ENCODE measurements at regions not wholly inside any gene's neighbourhood (a gene's known extent, or its start where the extent isn't known, plus 50 kb on each side); places are given as distances from the start of the nearest gene placed in this dataset.
A peak's percentile ranks its signal among the peaks of the same experiment; 100 is the strongest.

- Mint-ChIP-seq H3K27me3 (peaks cover 3 to 53% (median 47%) of the 10 kb centered on the region in 5 donors), H3K9me3 (peaks cover 6 to 40% (median 18%) of the 10 kb centered on the region in 11 donors), H3K4me3 (no peak overlapping the region), H3K27ac (no peak overlapping the region), H3K4me1 (peaks cover 0 to 3% (median 0%) of the 10 kb centered on the region in 7 donors), H3K36me3 (peaks cover 0 to 9% (median 0%) of the 10 kb centered on the region in 5 donors)
- no peaks in the 10 kb centered on the region for H3K9me3 ChIP-seq (ENCODE audit: control insufficient read depth in 2 of 3, low read length in 3 of 3)
- ATAC-seq, result no peak
- H3K4me1 ChIP-seq (ENCODE audit: control insufficient read depth in 2 of 2, insufficient read depth in 2 of 2, low read length in 2 of 2), result no peaks in the 10 kb centered on the region
- H3K4me3 ChIP-seq (ENCODE audit: low read length), result no peak overlapping the region
- ChIA-PET POLR2A (no interaction called here), CTCF (no interaction called here)
- H3K27ac ChIP-seq (ENCODE audit: low read depth, low read length), result no peak overlapping the region
- H3K36me3 ChIP-seq (ENCODE audit: control insufficient read depth in 2 of 3, insufficient read depth in 3 of 3, low read length in 3 of 3), result no peaks in the 10 kb centered on the region
- no peaks in the 10 kb centered on the region for H3K27me3 ChIP-seq (ENCODE audit: control insufficient read depth in 2 of 2, insufficient read depth in 2 of 2, low read length in 2 of 2)
- intact Hi-C loops (cut with micrococcal nuclease), result no loop called here
- no peak for DNase-seq
Observed at GRCh38 chr19:33898062-33898677, 101.5 kb downstream of the KCTD15 start.

GRCh38 chr19:33900817-33901216, 104.1 kb downstream of the KCTD15 start:
- intact Hi-C loops (cut with micrococcal nuclease), result no loop called here
- CTCF ChIA-PET, result interaction anchor here (0.7 kb wide), 1 partner anchor 124 kb away, joined by 3 read pairs; no protein-coding TSS in a partner anchor
- peaks cover 23 to 62% (median 58%) of the 10 kb centered on the region in 5 donors for H3K27me3 Mint-ChIP-seq

GRCh38 chr19:33902395-33902794, 105.7 kb downstream of the KCTD15 start:
- ChIA-PET POLR2A (no interaction called here), CTCF (no interaction called here)
- H3K4me1 Mint-ChIP-seq, result peaks cover 0 to 13% (median 7%) of the 10 kb centered on the region in 7 donors
- Histone ChIP-seq H3K4me1 (ENCODE audit: control insufficient read depth in 2 of 2, insufficient read depth in 2 of 2, low read length in 2 of 2) (no peaks in the 10 kb centered on the region), H3K36me3 (ENCODE audit: control insufficient read depth in 2 of 3, insufficient read depth in 3 of 3, low read length in 3 of 3) (no peaks in the 10 kb centered on the region), H3K4me3 (ENCODE audit: low read length) (no peak overlapping the region), H3K27me3 (ENCODE audit: control insufficient read depth in 2 of 2, insufficient read depth in 2 of 2, low read length in 2 of 2) (no peaks in the 10 kb centered on the region), H3K9me3 (ENCODE audit: control insufficient read depth in 2 of 3, low read length in 3 of 3) (no peaks in the 10 kb centered on the region), H3K27ac (ENCODE audit: low read depth, low read length) (no peak overlapping the region)
- H3K4me3 Mint-ChIP-seq, result no peak overlapping the region
- peaks cover 0 to 7% (median 0%) of the 10 kb centered on the region in 5 donors for H3K36me3 Mint-ChIP-seq
- DNase-seq (no peak), ATAC-seq (no peak)
- peaks cover 6 to 26% (median 17%) of the 10 kb centered on the region in 11 donors for H3K9me3 Mint-ChIP-seq
- peaks cover 29 to 64% (median 57%) of the 10 kb centered on the region in 5 donors for H3K27me3 Mint-ChIP-seq
- no peak overlapping the region for H3K27ac Mint-ChIP-seq
- intact Hi-C loops (cut with micrococcal nuclease), result no loop called here

More at GRCh38 chr19:33900817-33901216, 104.1 kb downstream of the KCTD15 start:
- ATAC-seq, result no peak
- Histone ChIP-seq H3K4me3 (ENCODE audit: low read length) (no peak overlapping the region), H3K36me3 (ENCODE audit: control insufficient read depth in 2 of 3, insufficient read depth in 3 of 3, low read length in 3 of 3) (no peaks in the 10 kb centered on the region), H3K27ac (ENCODE audit: low read depth, low read length) (no peak overlapping the region), H3K4me1 (ENCODE audit: control insufficient read depth in 2 of 2, insufficient read depth in 2 of 2, low read length in 2 of 2) (no peaks in the 10 kb centered on the region), H3K9me3 (ENCODE audit: control insufficient read depth in 2 of 3, low read length in 3 of 3) (no peaks in the 10 kb centered on the region), H3K27me3 (ENCODE audit: control insufficient read depth in 2 of 2, insufficient read depth in 2 of 2, low read length in 2 of 2) (no peaks in the 10 kb centered on the region)
- Mint-ChIP-seq H3K27ac (no peak overlapping the region), H3K4me1 (peaks cover 0 to 9% (median 7%) of the 10 kb centered on the region in 7 donors), H3K36me3 (peaks cover 0 to 7% (median 0%) of the 10 kb centered on the region in 5 donors), H3K9me3 (peaks cover 6 to 37% (median 18%) of the 10 kb centered on the region in 11 donors), H3K4me3 (no peak overlapping the region)
- no peak for DNase-seq
- POLR2A ChIA-PET, result no interaction called here

GRCh38 chr19:33902802-33903488, 106.3 kb downstream of the KCTD15 start:
- Histone ChIP-seq H3K4me3 (ENCODE audit: low read length) (no peak overlapping the region), H3K4me1 (ENCODE audit: control insufficient read depth in 2 of 2, insufficient read depth in 2 of 2, low read length in 2 of 2) (no peaks in the 10 kb centered on the region), H3K27ac (ENCODE audit: low read depth, low read length) (no peak overlapping the region), H3K27me3 (ENCODE audit: control insufficient read depth in 2 of 2, insufficient read depth in 2 of 2, low read length in 2 of 2) (no peaks in the 10 kb centered on the region), H3K9me3 (ENCODE audit: control insufficient read depth in 2 of 3, low read length in 3 of 3) (no peaks in the 10 kb centered on the region), H3K36me3 (ENCODE audit: control insufficient read depth in 2 of 3, insufficient read depth in 3 of 3, low read length in 3 of 3) (no peaks in the 10 kb centered on the region)
- ATAC-seq (no peak), DNase-seq (no peak)
- H3K4me1 Mint-ChIP-seq, result peaks cover 0 to 13% (median 7%) of the 10 kb centered on the region in 7 donors
- intact Hi-C loops (cut with micrococcal nuclease), result no loop called here
- POLR2A ChIA-PET, result no interaction called here
- CTCF ChIA-PET, result no interaction called here
- no peak overlapping the region for H3K4me3 Mint-ChIP-seq
- peaks cover 3 to 22% (median 13%) of the 10 kb centered on the region in 11 donors for H3K9me3 Mint-ChIP-seq
- H3K27ac Mint-ChIP-seq, result no peak overlapping the region
- peaks cover 0 to 7% (median 0%) of the 10 kb centered on the region in 5 donors for H3K36me3 Mint-ChIP-seq
- H3K27me3 Mint-ChIP-seq, result peaks cover 34 to 64% (median 62%) of the 10 kb centered on the region in 5 donors

GRCh38 chr19:33903489-33903850, 106.8 kb downstream of the KCTD15 start:
- no peak for ATAC-seq

GRCh38 chr19:33904681-33905080, 108.0 kb downstream of the KCTD15 start:
- no peaks in the 10 kb centered on the region for H3K36me3 Mint-ChIP-seq
- POLR2A ChIA-PET, result interaction anchor here (0.7 kb wide), 1 partner anchor 122 kb away, joined by 6 read pairs; no protein-coding TSS in a partner anchor
- H3K9me3 ChIP-seq (ENCODE audit: control insufficient read depth in 2 of 3, low read length in 3 of 3), result no peaks in the 10 kb centered on the region
- ATAC-seq (no peak), DNase-seq (no peak)
- H3K27ac Mint-ChIP-seq, result no peak overlapping the region
- no peaks in the 10 kb centered on the region for H3K4me1 ChIP-seq (ENCODE audit: control insufficient read depth in 2 of 2, insufficient read depth in 2 of 2, low read length in 2 of 2)
- H3K27ac ChIP-seq (ENCODE audit: low read depth, low read length), result no peak overlapping the region
- H3K4me3 Mint-ChIP-seq, result peak overlapping the region in 3 of 10 donors; percentile 57 to 80 (median 59)
- CTCF ChIA-PET, result no interaction called here
- H3K4me1 Mint-ChIP-seq, result peaks cover 0 to 17% (median 7%) of the 10 kb centered on the region in 7 donors
- H3K4me3 ChIP-seq (ENCODE audit: low read length), result no peak overlapping the region
- intact Hi-C loops (cut with micrococcal nuclease), result no loop called here
- no peaks in the 10 kb centered on the region for H3K36me3 ChIP-seq (ENCODE audit: control insufficient read depth in 2 of 3, insufficient read depth in 3 of 3, low read length in 3 of 3)
- H3K9me3 Mint-ChIP-seq, result peaks cover 0 to 22% (median 5%) of the 10 kb centered on the region in 11 donors
- H3K27me3 Mint-ChIP-seq, result peaks cover 48 to 78% (median 75%) of the 10 kb centered on the region in 5 donors
- H3K27me3 ChIP-seq (ENCODE audit: control insufficient read depth in 2 of 2, insufficient read depth in 2 of 2, low read length in 2 of 2), result no peaks in the 10 kb centered on the region

More at GRCh38 chr19:33903489-33903850, 106.8 kb downstream of the KCTD15 start:
- POLR2A ChIA-PET, result no interaction called here
- CTCF ChIA-PET, result no interaction called here
- DNase-seq, result no peak
- Histone ChIP-seq H3K27me3 (ENCODE audit: control insufficient read depth in 2 of 2, insufficient read depth in 2 of 2, low read length in 2 of 2) (no peaks in the 10 kb centered on the region), H3K36me3 (ENCODE audit: control insufficient read depth in 2 of 3, insufficient read depth in 3 of 3, low read length in 3 of 3) (no peaks in the 10 kb centered on the region), H3K4me3 (ENCODE audit: low read length) (no peak overlapping the region), H3K4me1 (ENCODE audit: control insufficient read depth in 2 of 2, insufficient read depth in 2 of 2, low read length in 2 of 2) (no peaks in the 10 kb centered on the region), H3K9me3 (ENCODE audit: control insufficient read depth in 2 of 3, low read length in 3 of 3) (no peaks in the 10 kb centered on the region), H3K27ac (ENCODE audit: low read depth, low read length) (no peak overlapping the region)
- peaks cover 39 to 68% (median 66%) of the 10 kb centered on the region in 5 donors for H3K27me3 Mint-ChIP-seq
- H3K9me3 Mint-ChIP-seq, result peaks cover 3 to 22% (median 8%) of the 10 kb centered on the region in 11 donors
- intact Hi-C loops (cut with micrococcal nuclease), result no loop called here
- peaks cover 0 to 16% (median 7%) of the 10 kb centered on the region in 7 donors for H3K4me1 Mint-ChIP-seq
- no peak overlapping the region for H3K27ac Mint-ChIP-seq
- H3K4me3 Mint-ChIP-seq, result no peak overlapping the region
- peaks cover 0 to 6% (median 0%) of the 10 kb centered on the region in 5 donors for H3K36me3 Mint-ChIP-seq
